CD4-positive, alpha-beta T cell treated with Interleukin-15 for 1 hour (primary cell): ENCODE measurements at regions not wholly inside any gene's neighbourhood (a gene's known extent, or its start where the extent isn't known, plus 50 kb on each side); places are given as distances from the start of the nearest gene placed in this dataset.

Experiments
- DNase-seq: peaks from one replicate; pipeline ENCODE4 v3.0.0-alpha.2; 2020

- DNase-seq, result no peak
Observed at GRCh38 chr22:48755059-48755949, 1072.4 kb downstream of the BRD1 start.

- DNase-seq, result no peak
Observed at GRCh38 chr22:48754611-48755058, 1073.0 kb downstream of the BRD1 start.

DNA sequence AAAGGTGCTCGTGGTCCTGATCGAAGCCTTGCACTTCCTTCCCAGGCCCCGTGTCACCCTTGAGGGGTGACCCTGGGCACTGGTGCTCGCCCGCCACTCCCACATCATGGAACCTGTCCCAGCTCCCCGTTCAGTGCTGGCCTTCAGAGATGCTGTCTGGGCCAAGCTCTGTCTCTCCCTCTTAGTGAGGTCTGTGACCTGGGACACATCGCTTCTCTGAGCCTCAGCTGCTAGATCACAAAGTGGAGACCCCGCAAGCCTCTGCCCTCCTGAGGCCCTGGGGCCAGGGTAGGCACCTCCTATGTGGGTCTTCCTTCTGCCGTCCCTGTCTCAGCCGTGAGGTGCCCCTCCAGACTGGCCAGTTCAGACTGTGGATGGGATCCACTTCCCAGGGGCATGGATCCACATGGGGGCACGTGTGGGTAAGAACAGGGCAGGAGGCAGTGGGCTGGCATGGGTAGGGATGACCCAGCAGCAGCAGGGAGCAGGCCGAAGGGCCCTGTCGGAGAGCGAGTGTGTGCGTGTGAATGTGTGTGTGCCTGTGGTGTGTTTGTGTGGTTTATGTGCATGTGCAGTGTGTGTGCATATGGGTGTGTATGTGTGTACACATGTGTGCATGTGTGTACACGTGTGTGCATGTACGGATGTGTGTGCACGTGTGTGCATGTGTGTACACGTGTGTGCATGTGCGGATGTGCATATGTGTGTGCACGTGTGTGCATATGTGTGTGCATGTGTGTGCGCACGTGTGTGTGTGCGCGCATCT, 1073.7 kb downstream of the BRD1 start:
- no peak for DNase-seq

GRCh38 chr22:48753381-48753730, 1074.3 kb downstream of the BRD1 start:
- no peak for DNase-seq

DNA sequence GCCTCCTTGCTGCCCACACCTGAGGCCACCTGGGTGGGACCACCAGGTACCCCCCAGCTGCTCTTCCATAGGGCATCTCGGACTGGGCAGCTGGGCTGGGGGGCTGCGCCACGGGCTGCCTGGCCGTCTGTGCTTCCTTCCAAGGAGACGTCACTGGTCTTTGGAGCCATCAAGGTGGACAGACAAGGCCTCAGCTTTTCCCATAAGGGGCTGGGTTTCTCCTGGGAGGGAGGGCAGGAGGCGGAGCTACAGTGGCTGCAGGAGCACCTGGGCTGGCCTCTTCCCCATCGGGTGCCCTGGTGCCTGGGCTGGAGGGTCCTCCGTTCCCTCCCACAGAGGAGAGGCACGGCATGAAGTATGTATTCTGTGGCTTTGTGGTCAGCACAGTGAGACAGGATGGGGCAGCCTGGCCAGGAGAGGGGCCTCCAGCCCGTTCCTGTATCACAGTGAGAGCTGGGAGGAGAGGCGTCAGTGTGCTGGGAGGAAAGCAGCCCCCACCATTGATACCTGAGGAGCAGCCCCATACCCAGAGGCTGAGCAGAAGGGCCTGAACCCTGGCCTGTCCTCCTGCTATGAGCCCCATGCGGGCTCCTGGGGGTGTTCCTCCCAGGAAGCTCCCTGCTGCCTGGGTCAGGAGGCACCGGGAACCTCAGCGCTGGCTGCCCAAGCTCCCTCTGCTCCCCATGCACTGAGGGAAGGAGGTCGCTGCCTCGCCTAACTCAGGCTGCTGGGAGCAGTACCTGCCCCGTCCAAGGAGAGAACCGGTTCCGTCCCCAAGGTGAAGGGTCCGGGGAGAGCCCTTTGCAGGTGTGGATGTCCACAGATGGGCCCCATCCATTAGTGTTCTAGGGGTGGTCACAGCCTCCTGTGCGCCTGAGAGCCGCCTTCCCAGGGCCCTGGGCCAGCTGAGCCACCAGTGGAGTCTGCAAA, 1075.0 kb downstream of the BRD1 start:
- DNase-seq, result no peak

- DNase-seq, result no peak
Observed at GRCh38 chr22:48751539-48752437, 1075.9 kb downstream of the BRD1 start.

DNA sequence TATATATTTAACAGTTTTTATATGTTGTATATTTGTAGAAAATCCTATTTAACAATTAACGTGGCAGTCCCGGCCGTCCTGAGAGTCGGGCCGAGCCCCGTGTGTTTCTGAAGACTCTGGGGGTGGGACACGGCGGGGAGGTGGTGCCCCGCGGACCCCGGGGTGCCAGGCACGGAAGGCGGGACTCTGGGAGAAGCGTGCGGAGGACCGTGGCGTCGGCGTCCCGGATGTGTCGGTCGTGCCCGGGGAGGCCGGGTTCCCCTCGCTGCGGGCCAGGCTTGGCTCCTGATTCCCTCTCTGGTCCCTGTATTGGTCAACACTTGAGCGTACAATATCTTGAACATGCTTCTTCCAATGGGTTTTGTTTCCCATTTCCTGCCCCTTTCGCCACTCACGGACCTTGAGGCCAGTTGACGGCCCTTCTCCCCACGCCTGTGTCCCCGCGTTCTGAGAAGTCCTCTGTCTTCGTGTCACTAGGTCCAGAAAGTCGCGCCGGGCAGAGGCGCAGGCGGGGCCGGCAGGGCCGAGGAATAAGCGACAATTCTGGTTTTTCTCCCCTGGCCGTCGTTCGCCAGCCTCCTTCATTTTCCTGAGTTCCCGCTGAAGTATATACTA, 1076.7 kb downstream of the BRD1 start:
- no peak for DNase-seq

- DNase-seq, result no peak
Observed at GRCh38 chr22:48750282-48750681, 1077.4 kb downstream of the BRD1 start.

DNA sequence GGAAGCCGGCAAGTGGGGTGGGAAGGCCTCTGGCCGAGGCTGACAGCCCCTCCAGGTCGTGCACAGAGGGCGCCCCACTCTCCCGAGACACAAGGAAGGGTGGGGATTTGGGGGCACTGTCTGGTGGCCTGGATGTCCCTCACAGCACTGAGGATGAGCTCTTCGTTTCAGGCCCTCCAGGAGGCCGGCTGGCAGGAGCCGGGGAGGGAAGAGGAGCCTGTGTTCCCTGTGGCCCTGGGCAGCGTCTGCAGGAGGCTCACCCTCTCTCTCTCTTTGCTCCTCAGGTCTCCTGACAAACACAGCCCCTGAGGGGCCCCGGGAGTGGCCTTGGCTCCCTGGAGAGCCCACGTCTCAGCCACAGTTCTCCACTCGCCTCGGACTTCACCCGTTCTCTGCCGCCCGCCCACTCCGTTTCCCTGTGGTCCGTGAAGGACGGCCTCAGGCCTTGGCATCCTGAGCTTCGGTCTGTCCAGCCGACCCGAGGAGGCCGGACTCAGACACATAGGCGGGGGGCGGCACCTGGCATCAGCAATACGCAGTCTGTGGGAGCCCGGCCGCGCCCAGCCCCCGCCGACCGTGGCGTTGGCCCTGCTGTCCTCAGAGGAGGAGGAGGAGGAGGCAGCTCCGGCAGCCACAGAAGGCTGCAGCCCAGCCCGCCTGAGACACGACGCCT, 1078.0 kb downstream of the BRD1 start:
- no peak for DNase-seq

DNA sequence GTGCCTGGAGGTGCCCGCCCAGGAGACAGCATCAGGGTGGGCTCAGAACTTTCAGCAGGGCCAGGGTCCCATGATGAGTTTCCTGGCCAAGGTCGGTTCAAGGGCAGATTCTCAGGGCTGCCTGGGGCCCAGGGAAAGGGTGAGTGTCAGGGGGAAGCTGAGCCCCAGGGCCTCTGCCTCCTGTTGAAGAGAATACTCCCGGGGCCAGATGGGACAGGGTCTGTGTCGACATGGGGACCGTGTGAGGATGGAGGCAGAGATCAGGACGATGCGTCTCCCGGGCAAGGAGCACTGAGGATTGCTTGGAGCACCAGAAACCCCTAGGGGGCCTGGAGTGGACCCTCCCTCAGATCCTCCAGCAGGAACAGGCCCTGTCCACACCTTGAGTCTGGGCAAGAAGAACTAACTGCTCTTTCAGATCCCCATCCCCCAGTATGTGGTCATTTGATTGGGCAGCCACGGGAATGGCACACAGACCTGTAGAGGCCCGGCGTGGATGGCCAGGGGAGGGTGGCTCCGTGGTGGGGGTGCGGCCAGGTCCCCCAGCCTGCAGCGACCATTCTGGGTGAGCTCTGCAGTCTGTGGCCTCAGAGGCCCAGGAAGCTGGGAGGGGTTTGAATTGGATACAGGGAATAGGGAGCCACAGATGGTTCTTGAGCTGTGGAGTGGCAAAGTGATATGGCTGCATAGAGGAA, 1078.7 kb downstream of the BRD1 start:
- DNase-seq, result no peak

DNA sequence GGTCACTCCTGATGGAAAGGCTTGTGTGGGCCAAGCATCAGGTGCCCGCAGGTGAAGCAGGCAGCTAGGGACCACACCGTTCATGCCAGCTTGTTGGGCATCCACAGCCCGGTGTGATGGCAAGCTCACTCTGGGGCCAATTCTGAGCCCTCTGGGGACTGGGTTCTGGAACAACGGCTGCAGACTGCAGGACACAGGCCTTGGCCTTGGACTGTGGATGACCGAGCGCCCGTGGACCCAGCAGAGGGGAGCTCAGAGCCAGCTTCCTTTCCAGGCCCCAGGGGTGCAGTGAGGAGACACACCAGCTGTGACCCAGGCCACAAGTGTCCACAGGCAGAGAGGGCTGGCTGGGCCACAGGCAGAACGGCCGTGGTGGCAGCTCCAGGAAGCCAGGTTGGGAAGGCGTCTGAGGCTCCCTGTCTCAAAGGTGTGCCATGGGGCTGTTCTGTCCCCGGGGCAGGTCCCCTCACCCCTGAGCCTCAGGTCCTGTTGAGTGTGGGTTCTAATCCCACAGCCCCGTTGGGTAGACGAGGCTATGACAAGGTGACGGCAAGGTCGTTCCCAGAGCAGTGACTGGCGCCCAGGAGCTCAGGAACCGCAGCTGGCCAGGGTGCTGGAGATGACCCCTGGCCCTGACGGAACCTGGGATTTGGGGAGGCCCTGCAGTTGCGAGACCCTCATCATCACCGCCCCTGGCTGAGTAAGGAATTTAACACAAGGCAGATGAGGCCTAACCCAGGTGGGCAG, 1079.4 kb downstream of the BRD1 start:
- DNase-seq, result no peak

- no peak for DNase-seq
Observed at GRCh38 chr22:48746789-48747425, 1080.8 kb downstream of the BRD1 start.

- no peak for DNase-seq
Observed at GRCh38 chr22:48745842-48746788, 1081.6 kb downstream of the BRD1 start.

GRCh38 chr22:48744967-48745841, 1082.5 kb downstream of the BRD1 start:
- DNase-seq, result no peak

DNA sequence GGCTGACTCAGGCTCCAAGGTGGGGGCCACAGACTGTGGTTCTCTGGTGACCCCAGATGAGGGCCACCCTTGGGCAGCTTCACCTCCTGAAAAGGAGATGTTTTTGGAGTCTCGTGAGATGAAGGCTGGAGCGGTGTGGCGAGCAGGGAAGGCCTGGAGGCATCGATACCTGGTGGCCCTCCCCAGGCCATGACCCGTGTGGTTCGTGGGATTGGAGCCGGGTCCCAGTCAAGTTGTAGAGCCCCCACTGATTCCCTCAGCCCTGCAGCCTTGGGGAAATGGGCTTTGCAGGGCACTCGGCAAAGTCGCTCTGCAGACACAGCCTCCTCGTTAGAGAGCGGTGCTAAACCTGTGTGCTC, 1083.4 kb downstream of the BRD1 start:
- DNase-seq, result no peak

- DNase-seq, result no peak
Observed at GRCh38 chr22:48743601-48744282, 1083.9 kb downstream of the BRD1 start.
